ENCODE measurements at regions not wholly inside any gene's neighbourhood (a gene's known extent, or its start where the extent isn't known, plus 50 kb on each side); places are given as distances from the start of the nearest gene placed in this dataset.

DNA sequence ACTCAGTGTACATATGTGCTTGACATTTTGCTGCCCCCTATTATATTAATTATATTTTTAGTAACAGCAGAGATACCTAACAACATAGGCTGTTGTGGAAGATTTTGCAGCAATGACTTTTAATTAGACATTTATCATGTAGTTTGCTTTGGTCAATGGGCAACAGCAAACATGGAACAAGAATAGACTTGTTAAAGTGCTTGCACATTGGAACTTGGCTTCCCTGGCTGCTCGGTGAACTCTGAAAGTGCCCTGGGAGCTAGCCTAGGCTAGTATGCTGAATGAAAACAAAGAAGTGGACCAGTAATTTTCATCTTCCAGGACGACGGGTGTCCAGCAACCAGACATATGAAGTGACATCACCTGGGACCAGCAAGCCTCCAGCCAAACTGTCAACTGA lies 1157.1 kb downstream of the ARAP2 start:
- TF ChIP-seq, protein P1, sequence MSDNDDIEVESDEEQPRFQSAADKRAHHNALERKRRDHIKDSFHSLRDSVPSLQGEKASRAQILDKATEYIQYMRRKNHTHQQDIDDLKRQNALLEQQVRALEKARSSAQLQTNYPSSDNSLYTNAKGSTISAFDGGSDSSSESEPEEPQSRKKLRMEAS (IDR thresholded peaks at IDR 0.05) = no peak
- TF ChIP-seq EP300 (IDR thresholded peaks at IDR 0.05) = no peak
- TF ChIP-seq, protein P2, sequence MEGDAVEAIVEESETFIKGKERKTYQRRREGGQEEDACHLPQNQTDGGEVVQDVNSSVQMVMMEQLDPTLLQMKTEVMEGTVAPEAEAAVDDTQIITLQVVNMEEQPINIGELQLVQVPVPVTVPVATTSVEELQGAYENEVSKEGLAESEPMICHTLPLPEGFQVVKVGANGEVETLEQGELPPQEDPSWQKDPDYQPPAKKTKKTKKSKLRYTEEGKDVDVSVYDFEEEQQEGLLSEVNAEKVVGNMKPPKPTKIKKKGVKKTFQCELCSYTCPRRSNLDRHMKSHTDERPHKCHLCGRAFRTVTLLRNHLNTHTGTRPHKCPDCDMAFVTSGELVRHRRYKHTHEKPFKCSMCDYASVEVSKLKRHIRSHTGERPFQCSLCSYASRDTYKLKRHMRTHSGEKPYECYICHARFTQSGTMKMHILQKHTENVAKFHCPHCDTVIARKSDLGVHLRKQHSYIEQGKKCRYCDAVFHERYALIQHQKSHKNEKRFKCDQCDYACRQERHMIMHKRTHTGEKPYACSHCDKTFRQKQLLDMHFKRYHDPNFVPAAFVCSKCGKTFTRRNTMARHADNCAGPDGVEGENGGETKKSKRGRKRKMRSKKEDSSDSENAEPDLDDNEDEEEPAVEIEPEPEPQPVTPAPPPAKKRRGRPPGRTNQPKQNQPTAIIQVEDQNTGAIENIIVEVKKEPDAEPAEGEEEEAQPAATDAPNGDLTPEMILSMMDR (IDR thresholded peaks at IDR 0.05) = no peak
- TF ChIP-seq REST (IDR thresholded peaks at IDR 0.05) = no peak
